IPS-15b (cell line): ENCODE measurements at regions not wholly inside any gene's neighbourhood (a gene's known extent, or its start where the extent isn't known, plus 50 kb on each side); places are given as distances from the start of the nearest gene placed in this dataset.

Experiments
- H3K27me3 ChIP-seq: one replicate; pipeline ENCODE4 v1.6.1; 2013; ENCODE audit warnings: low read length; ENCODE audit not compliant: control insufficient read depth, insufficient read depth
- H3K36me3 ChIP-seq: one replicate; pipeline ENCODE4 v1.6.1; 2013; ENCODE audit warnings: low read length; ENCODE audit not compliant: control insufficient read depth, insufficient read depth
- H3K4me1 ChIP-seq: one replicate; pipeline ENCODE4 v1.6.1; 2013; ENCODE audit warnings: mild to moderate bottlenecking, low read length; ENCODE audit not compliant: control insufficient read depth, insufficient read depth
- H3K4me3 ChIP-seq: one replicate; pipeline ENCODE4 v1.5.1; 2013; ENCODE audit warnings: low read depth, low read length
- H3K9ac ChIP-seq: one replicate; pipeline ENCODE4 v1.6.1; 2013; ENCODE audit warnings: low read depth, mild to moderate bottlenecking, low read length
- H3K9me3 ChIP-seq: one replicate; pipeline ENCODE4 v1.6.1; 2013; ENCODE audit warnings: mild to moderate bottlenecking, low read length; ENCODE audit not compliant: control insufficient read depth, insufficient read depth

- Histone ChIP-seq H3K4me3 (no peak overlapping the region), H3K36me3 (no peaks in the 10 kb centered on the region), H3K27me3 (no peaks in the 10 kb centered on the region), H3K9me3 (no peaks in the 10 kb centered on the region), H3K4me1 (no peaks in the 10 kb centered on the region), H3K9ac (no peak overlapping the region)
Measured at GRCh38 chr19:30118760-30119159, 176.7 kb downstream of the URI1 start.

GRCh38 chr19:30119180-30119908, 177.3 kb downstream of the URI1 start:
- no peaks in the 10 kb centered on the region for H3K4me1 ChIP-seq
- H3K4me3 ChIP-seq: no peak overlapping the region
- no peaks in the 10 kb centered on the region for H3K36me3 ChIP-seq
- no peaks in the 10 kb centered on the region for H3K9me3 ChIP-seq
- H3K27me3 ChIP-seq: no peaks in the 10 kb centered on the region
- no peak overlapping the region for H3K9ac ChIP-seq

GRCh38 chr19:30120860-30121484, 178.9 kb downstream of the URI1 start:
- no peak overlapping the region for H3K4me3 ChIP-seq
- H3K27me3 ChIP-seq: no peaks in the 10 kb centered on the region
- H3K4me1 ChIP-seq: no peaks in the 10 kb centered on the region
- H3K9me3 ChIP-seq: no peaks in the 10 kb centered on the region
- H3K36me3 ChIP-seq: no peaks in the 10 kb centered on the region
- no peak overlapping the region for H3K9ac ChIP-seq

GRCh38 chr19:30122431-30122830, 180.4 kb downstream of the URI1 start:
- H3K9me3 ChIP-seq: no peaks in the 10 kb centered on the region
- no peaks in the 10 kb centered on the region for H3K27me3 ChIP-seq
- H3K4me1 ChIP-seq: no peaks in the 10 kb centered on the region
- H3K36me3 ChIP-seq: no peaks in the 10 kb centered on the region
- no peak overlapping the region for H3K9ac ChIP-seq
- no peak overlapping the region for H3K4me3 ChIP-seq

- H3K27me3 ChIP-seq: no peaks in the 10 kb centered on the region
- no peaks in the 10 kb centered on the region for H3K9me3 ChIP-seq
- no peaks in the 10 kb centered on the region for H3K4me1 ChIP-seq
- no peak overlapping the region for H3K4me3 ChIP-seq
- no peaks in the 10 kb centered on the region for H3K36me3 ChIP-seq
- H3K9ac ChIP-seq: no peak overlapping the region
Measured at GRCh38 chr19:30123119-30123518, 181.1 kb downstream of the URI1 start.

GRCh38 chr19:30123611-30124010, 181.6 kb downstream of the URI1 start:
- Histone ChIP-seq H3K27me3 (no peaks in the 10 kb centered on the region), H3K36me3 (no peaks in the 10 kb centered on the region), H3K4me3 (no peak overlapping the region), H3K4me1 (no peaks in the 10 kb centered on the region), H3K9me3 (no peaks in the 10 kb centered on the region), H3K9ac (no peak overlapping the region)

- Histone ChIP-seq H3K4me3 (no peak overlapping the region), H3K9ac (no peak overlapping the region), H3K27me3 (no peaks in the 10 kb centered on the region), H3K4me1 (no peaks in the 10 kb centered on the region), H3K9me3 (no peaks in the 10 kb centered on the region), H3K36me3 (no peaks in the 10 kb centered on the region)
Measured at GRCh38 chr19:30128211-30128610, 186.2 kb downstream of the URI1 start.

- H3K9me3 ChIP-seq: no peaks in the 10 kb centered on the region
- H3K9ac ChIP-seq: no peak overlapping the region
- no peak overlapping the region for H3K4me3 ChIP-seq
- no peaks in the 10 kb centered on the region for H3K36me3 ChIP-seq
- no peaks in the 10 kb centered on the region for H3K27me3 ChIP-seq
- H3K4me1 ChIP-seq: no peaks in the 10 kb centered on the region
Measured at GRCh38 chr19:30130356-30131122, 188.5 kb downstream of the URI1 start.

- Histone ChIP-seq H3K36me3 (no peaks in the 10 kb centered on the region), H3K27me3 (no peaks in the 10 kb centered on the region), H3K4me1 (no peaks in the 10 kb centered on the region), H3K4me3 (no peak overlapping the region), H3K9me3 (no peaks in the 10 kb centered on the region), H3K9ac (no peak overlapping the region)
Measured at GRCh38 chr19:30131246-30131645, 189.2 kb downstream of the URI1 start.

- no peak overlapping the region for H3K9ac ChIP-seq
- H3K36me3 ChIP-seq: no peaks in the 10 kb centered on the region
- H3K9me3 ChIP-seq: no peaks in the 10 kb centered on the region
- no peaks in the 10 kb centered on the region for H3K27me3 ChIP-seq
- no peak overlapping the region for H3K4me3 ChIP-seq
- H3K4me1 ChIP-seq: no peaks in the 10 kb centered on the region
Measured at GRCh38 chr19:30131722-30132291, 189.8 kb downstream of the URI1 start.

- H3K27me3 ChIP-seq: no peaks in the 10 kb centered on the region
- no peak overlapping the region for H3K9ac ChIP-seq
- no peaks in the 10 kb centered on the region for H3K9me3 ChIP-seq
- H3K4me1 ChIP-seq: no peaks in the 10 kb centered on the region
- no peak overlapping the region for H3K4me3 ChIP-seq
- H3K36me3 ChIP-seq: no peaks in the 10 kb centered on the region
Measured at GRCh38 chr19:30132343-30133075, 190.5 kb downstream of the URI1 start.
